Fibroblast of lung (primary cell): ENCODE measurements at regions not wholly inside any gene's neighbourhood (a gene's known extent, or its start where the extent isn't known, plus 50 kb on each side); places are given as distances from the start of the nearest gene placed in this dataset.
"Not testable (repeated sequence)": the region's sequence is repeated elsewhere in the genome, so short reads cannot be mapped to it uniquely, and the experiment has no call there.

Experiments used
- DNase-seq, 2 donors: peaks; one replicate each; pipeline versions ENCODE4 v3.0.0 to v3.0.0-alpha.2; 2010; ENCODE audit warnings: low read depth in 2 of 2
- H2AFZ ChIP-seq: 2 replicates; pipeline ENCODE4 v1.5.1; 2012; ENCODE audit warnings: low read length, control low read depth, inconsistent platforms
- H3K27ac ChIP-seq: 2 replicates; pipeline ENCODE4 v1.5.1; 2011; ENCODE audit warnings: low read length, control low read depth; ENCODE audit not compliant: insufficient read depth
- H3K27me3 ChIP-seq: 2 replicates; pipeline ENCODE4 v1.5.1; 2011; ENCODE audit warnings: mild to moderate bottlenecking, low read length; ENCODE audit not compliant: control insufficient read depth, insufficient read depth
- H3K36me3 ChIP-seq: 2 replicates; pipeline ENCODE4 v1.5.1; 2011; ENCODE audit warnings: low read length; ENCODE audit not compliant: control insufficient read depth, insufficient read depth
- H3K4me1 ChIP-seq: 2 replicates; pipeline ENCODE4 v1.5.1; 2011; ENCODE audit warnings: low read length; ENCODE audit not compliant: control insufficient read depth, insufficient read depth; ENCODE audit errors: extremely low read depth
- H3K4me2 ChIP-seq: 2 replicates; pipeline ENCODE4 v1.5.1; 2011; ENCODE audit warnings: low read length, control low read depth; ENCODE audit not compliant: insufficient read depth; ENCODE audit errors: extremely low read depth
- H3K4me3 ChIP-seq, 4 experiments: fragments of 200-600 bp in 1 of 4; sonication (generic) in 1 of 4; replicated peaks in 1 of 4; 2 replicates each; pipeline ENCODE4 v1.5.1; 2011 to 2016; ENCODE audit warnings: low read length in 4 of 4, low read depth in 3 of 4, mild to moderate bottlenecking in 3 of 4, control low read depth in 2 of 4, inconsistent platforms in 1 of 4, mixed read lengths in 1 of 4; ENCODE audit not compliant: insufficient read depth in 1 of 4; ENCODE audit errors: control extremely low read depth in 1 of 4
- H3K79me2 ChIP-seq: 2 replicates; pipeline ENCODE4 v1.5.1; 2012; ENCODE audit warnings: mild to moderate bottlenecking, low read length, inconsistent platforms; ENCODE audit not compliant: control insufficient read depth, insufficient read depth
- H3K9ac ChIP-seq: 2 replicates; pipeline ENCODE4 v1.5.1; 2011; ENCODE audit warnings: mild to moderate bottlenecking, low read length, control low read depth; ENCODE audit not compliant: insufficient read depth
- H3K9me3 ChIP-seq: 2 replicates; pipeline ENCODE4 v1.5.1; 2012; ENCODE audit warnings: low read depth, low read length; ENCODE audit not compliant: control insufficient read depth, insufficient read depth
- H4K20me1 ChIP-seq: 2 replicates; pipeline ENCODE4 v1.5.1; 2011; ENCODE audit warnings: low read length; ENCODE audit not compliant: control insufficient read depth, insufficient read depth; ENCODE audit errors: extremely low read depth
- CTCF ChIP-seq, 2 donors: IDR thresholded peaks in 1 of 2; conservative IDR thresholded peaks in 1 of 2; 1 replicate in 1 of 2; 2 replicates in 1 of 2; pipeline ENCODE4 v1.5.1; 2011 to 2012; ENCODE audit warnings: low read length in 2 of 2, control low read depth in 1 of 2, inconsistent platforms in 1 of 2, low read depth in 1 of 2, mild to moderate bottlenecking in 1 of 2
- EZH2 ChIP-seq: IDR thresholded peaks from 2 replicates; pipeline ENCODE4 v1.5.1; 2012; ENCODE audit warnings: low read length, control low read depth, mild to moderate bottlenecking; ENCODE audit errors: missing control alignments

- H3K36me3 ChIP-seq, result no peaks in the 10 kb centered on the region
Measured at GRCh38 chrX:1126738-1127137, 85.7 kb downstream of the CRLF2 start.

DNA sequence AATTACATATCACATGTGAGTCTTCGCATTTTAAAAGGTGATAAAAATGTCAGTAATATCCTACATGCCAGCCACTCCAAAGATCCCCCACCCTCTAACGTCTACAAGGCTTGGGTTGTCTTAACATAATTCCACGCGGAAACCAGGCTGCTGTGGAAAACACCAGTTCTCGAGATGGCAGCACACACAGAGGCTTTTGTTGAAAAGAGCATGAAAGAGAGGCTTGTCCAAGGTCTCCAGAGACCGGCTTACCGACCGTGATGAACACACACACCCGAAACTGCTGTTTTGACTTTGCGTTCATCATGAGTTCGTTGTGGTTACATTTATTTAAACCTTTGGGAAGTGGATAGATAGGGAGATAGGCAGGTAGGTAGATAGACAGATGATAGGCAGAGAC lies 87.9 kb downstream of the CRLF2 start:
- Histone ChIP-seq H3K4me2 (no peak overlapping the region), H3K36me3 (no peaks in the 10 kb centered on the region), H3K9ac (no peak overlapping the region), H4K20me1 (no peaks in the 10 kb centered on the region), H3K79me2 (no peaks in the 10 kb centered on the region), H3K4me3 (no peak overlapping the region), H3K4me1 (no peaks in the 10 kb centered on the region), H3K9me3 (peaks cover 2% of the 10 kb centered on the region), H3K27ac (no peak overlapping the region), H3K27me3 (no peaks in the 10 kb centered on the region), H2AFZ (no peak overlapping the region)
- DNase-seq, result no peak
- TF ChIP-seq CTCF (conservative IDR thresholded peaks at IDR 0.05 in 1 of 2, IDR thresholded peaks at IDR 0.05 in 1 of 2; ENCODE audit: low read depth in 1 of 2, low read length in 2 of 2), result no peak
- TF ChIP-seq EZH2, result no peak

More at GRCh38 chrX:1126738-1127137, 85.7 kb downstream of the CRLF2 start:
- Histone ChIP-seq H3K9ac (no peak overlapping the region), H3K9me3 (peaks cover 2% of the 10 kb centered on the region), H4K20me1 (no peaks in the 10 kb centered on the region), H3K4me2 (no peak overlapping the region), H3K4me1 (no peaks in the 10 kb centered on the region), H3K79me2 (no peaks in the 10 kb centered on the region), H3K27ac (no peak overlapping the region), H3K27me3 (no peaks in the 10 kb centered on the region), H2AFZ (no peak overlapping the region), H3K4me3 (no peak overlapping the region)
- TF ChIP-seq EZH2 (no peak), CTCF (conservative IDR thresholded peaks at IDR 0.05 in 1 of 2, IDR thresholded peaks at IDR 0.05 in 1 of 2; ENCODE audit: low read depth in 1 of 2, low read length in 2 of 2) (no peak)
- no peak for DNase-seq

DNA sequence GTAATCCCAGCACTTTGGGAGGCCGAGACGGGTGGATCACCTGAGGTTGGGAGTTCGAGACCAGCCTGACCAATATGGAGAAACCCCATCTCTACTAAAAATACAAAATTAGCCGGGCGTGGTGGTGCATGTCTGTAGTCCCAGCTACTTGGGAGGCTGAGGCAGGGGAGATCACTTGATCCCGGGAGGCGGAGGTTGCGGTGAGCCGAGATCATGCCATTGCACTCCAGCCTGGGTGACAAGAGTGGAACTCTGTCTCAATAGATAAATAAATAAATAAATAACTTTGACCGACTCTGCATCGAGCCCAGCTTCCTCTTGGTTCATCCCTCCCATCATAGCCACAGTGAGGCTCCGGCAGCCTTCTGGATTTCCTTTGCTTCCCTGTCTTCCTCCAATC lies 89.6 kb downstream of the CRLF2 start:
- not testable (repeated sequence) for H3K79me2 ChIP-seq, H3K4me2 ChIP-seq, H3K4me3 ChIP-seq, H3K9ac ChIP-seq, H3K27ac ChIP-seq, H2AFZ ChIP-seq, H3K9me3 ChIP-seq, H3K27me3 ChIP-seq, H3K36me3 ChIP-seq, DNase-seq, H3K4me1 ChIP-seq, H4K20me1 ChIP-seq
